ENCODE measurements at regions not wholly inside any gene's neighbourhood (a gene's known extent, or its start where the extent isn't known, plus 50 kb on each side); places are given as distances from the start of the nearest gene placed in this dataset.
"Not testable (repeated sequence)": the region's sequence is repeated elsewhere in the genome, so short reads cannot be mapped to it uniquely, and the experiment has no call there.

GRCh38 chr13:107675847-107676550 is 539.3 kb downstream of the LIG4 start:
- DNase-seq (ENCODE audit: low read depth in 2 of 2), result no peak

DNA sequence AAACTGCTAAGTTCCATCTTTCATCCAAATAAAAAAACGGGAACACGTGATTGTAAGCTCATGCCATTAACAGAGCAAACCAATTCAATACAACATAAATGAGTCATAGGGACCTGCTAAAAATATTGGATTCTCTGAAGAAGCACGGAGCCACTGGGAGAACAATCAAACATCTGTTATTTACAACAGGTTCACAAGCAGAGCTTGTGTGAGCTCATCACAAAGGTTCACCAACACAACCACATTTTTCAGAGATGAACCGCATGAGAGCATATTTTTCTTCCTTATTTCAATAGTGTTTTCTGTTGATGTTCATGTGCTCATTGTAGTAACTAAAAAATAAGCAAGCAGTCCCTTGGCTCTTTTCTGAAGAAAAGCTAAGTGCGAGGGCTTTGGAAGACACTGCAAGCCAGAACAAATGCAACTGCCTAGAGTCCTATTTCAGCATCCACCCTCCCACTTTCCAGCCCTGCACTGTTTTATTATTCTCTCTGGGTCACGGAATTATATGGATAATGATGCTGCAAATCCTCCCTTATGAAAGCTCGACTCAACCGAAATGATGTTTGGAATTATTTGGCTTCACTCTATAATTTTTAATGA is 545.8 kb downstream of the LIG4 start:
- no peak for DNase-seq (ENCODE audit: low read depth in 2 of 2)

- DNase-seq (ENCODE audit: low read depth in 2 of 2), result no peak
Observed at GRCh38 chr13:107665926-107666458, 549.3 kb downstream of the LIG4 start.

DNA sequence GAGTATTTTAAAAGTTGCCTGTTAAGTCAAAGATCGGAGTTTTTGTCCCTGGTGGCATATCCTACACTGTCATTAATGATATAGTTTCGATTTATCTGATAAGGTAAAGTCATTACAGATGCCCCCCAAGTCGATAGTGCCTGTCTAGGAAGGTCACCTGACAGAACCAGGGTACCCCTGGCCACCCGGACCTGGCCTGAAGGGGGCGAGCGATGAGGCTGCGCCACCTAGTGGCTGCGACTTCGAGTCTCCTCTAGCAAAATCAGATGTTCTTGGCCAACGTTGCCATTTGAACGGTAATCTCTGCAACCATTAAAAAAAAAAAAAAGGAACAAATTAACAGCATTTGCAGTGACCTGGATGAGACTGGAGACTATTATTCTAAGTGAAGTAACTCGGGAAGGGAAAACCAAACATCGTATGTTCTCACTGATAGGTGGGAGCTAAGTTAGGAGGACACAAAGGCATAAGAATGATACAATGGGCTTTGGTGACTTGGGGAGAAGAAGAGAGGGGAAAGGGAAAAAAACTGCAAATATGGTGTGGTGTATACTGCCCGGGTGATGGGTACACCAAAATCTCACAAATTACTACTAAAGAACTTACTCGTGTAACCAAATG is 565.1 kb downstream of the LIG4 start:
- DNase-seq (ENCODE audit: low read depth in 2 of 2), result peak in 1 of 2 donors; percentile 1

DNA sequence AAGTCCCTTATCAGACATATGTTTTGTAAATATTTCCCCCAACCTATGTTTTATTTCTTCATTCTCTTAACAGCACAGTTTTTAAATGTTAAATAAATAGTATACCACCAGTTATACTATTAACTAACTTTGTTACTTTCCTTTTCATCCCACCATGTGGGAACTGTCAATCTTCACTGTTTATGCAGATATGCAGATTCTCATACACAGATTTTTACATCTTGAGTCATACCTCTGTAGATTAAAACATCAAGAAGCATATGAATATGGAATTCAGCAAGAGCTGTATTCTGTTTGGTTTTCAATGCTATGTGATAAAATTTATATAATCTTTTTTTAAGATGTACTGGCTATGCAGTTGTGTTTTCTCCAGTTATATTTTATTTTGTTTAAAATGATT is 566.3 kb downstream of the LIG4 start:
- DNase-seq (ENCODE audit: low read depth in 2 of 2), result no peak

DNA sequence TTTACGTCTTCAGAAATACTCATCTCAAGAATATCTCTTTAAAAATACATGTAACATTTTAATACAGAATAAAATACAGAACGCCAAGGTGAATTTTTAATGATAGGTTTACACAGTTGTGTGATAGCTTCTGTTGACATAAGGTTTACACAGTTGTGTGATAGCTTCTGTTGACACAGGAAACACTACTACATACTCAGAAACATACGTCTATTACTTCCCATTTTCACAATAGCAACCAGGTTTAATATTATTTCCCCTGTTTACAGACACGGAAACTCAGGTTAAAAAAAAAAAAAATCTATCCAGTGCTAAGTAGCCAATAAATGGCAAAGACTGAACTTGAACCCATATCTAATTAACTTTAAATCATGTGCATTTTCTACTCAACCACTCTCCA is 571.2 kb downstream of the LIG4 start:
- no peak for DNase-seq (ENCODE audit: low read depth in 2 of 2)

DNA sequence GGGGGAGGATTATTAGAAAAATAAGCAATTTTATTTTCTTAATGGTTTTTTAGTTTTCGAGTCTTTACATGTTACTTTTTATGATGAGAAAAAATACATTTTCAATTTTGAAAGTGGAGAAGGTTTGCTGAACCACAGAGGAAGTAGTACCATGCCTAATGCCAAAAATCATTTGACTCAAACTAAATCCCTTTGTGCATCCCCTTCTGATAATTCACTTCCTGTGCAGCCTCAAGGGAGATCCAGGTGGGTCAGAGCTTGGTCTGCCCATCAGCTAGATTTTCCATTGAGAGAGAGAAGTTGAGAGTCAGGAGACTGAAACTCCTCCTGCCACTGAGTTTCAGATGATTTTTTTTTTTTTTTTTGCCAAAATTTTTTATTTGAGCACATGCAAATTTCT is 571.7 kb downstream of the LIG4 start:
- no peak for DNase-seq (ENCODE audit: low read depth in 2 of 2)

- DNase-seq (ENCODE audit: low read depth in 2 of 2), result no peak
Observed at GRCh38 chr13:107642831-107643230, 572.5 kb downstream of the LIG4 start.

DNA sequence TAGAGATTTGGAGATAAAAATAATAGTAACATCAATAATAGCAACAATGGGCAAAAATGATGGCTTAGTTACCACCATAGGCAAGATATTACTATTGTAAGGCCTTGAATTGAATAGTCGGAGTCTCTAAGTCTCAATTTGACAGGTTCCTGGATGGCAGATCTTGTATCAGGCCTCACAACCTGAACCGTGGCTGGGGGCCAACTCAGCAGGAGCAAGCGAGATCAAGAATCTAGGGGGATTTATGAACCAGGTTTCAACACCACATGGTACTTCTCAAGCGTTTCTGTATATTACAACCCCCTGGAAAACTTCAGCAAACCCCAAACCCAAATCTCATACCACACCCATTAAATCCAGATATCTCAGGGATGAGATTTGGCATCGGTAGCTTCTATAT is 573.8 kb downstream of the LIG4 start:
- no peak for DNase-seq (ENCODE audit: low read depth in 2 of 2)

- DNase-seq (ENCODE audit: low read depth in 2 of 2), result no peak
Observed at GRCh38 chr13:107625648-107626047, 589.7 kb downstream of the LIG4 start.

GRCh38 chr13:107617527-107617926 is 597.8 kb downstream of the LIG4 start:
- DNase-seq (ENCODE audit: low read depth in 2 of 2), result no peak

GRCh38 chr13:107612376-107612775 is 603.0 kb downstream of the LIG4 start:
- DNase-seq (ENCODE audit: low read depth in 2 of 2), result no peak

GRCh38 chr13:107608736-107609135 is 606.6 kb downstream of the LIG4 start:
- DNase-seq (ENCODE audit: low read depth in 2 of 2), result no peak

DNA sequence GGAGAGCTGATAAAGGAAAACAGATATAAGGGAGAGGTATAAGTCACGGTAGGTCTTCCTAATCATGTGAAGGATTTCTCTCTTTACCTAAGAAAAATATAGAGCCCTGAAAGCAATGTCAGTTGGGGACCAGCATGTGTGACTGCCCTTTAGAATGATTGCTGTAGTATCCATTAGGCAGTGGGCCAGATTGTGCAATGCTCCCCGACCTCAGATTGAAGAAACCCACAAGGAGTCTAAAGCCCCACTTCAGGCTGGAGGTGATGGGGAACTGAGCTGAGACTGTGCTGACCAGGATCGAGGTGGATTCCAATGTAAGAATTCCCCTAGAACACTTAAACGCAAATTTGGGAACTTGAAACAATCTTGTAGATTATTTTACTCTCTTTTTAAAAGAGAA is 614.4 kb downstream of the LIG4 start:
- DNase-seq (ENCODE audit: low read depth in 2 of 2), result no peak

- not testable (repeated sequence) for DNase-seq (ENCODE audit: low read depth in 2 of 2)
Observed at GRCh38 chr13:107596306-107596705, 619.0 kb downstream of the LIG4 start.

DNA sequence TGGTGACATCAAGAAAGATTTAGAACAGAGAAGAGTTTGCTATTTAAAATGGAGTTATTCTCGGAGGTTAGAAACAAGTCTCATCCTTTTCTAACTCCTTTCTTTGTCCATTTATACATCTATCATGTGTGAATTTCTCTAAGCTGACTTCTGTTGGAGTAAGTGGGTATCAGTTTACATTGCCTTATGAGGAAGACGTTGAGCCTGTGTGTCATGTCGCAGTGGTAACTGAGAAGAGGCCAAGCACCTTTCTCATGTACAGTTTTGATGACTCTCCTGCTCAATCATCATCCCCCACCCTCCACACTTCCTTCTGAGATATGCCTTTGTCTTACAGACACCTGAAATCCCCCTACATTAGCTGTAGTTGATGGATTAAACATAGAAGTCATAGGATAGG is 624.8 kb downstream of the LIG4 start:
- no peak for DNase-seq (ENCODE audit: low read depth in 2 of 2)

GRCh38 chr13:107587681-107588080 is 627.7 kb downstream of the LIG4 start:
- no peak for DNase-seq (ENCODE audit: low read depth in 2 of 2)

DNA sequence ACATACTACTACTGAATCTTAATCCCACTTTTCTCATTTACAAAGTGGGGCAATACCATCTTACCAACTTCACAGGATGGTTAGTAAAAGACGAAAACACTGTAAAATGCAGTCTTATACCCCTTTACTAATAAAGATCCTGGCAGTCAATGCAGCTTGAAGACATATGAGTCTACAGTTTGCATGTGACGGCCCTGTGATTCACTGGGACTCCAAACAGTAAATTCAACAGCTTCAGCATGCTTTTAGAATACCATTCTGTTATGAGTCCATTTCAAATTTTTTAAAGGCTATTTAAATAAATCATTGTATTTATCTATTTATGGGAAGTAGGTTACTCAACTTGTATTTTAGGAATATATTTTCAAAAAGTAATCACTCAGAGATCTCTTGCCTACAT is 629.1 kb downstream of the LIG4 start:
- DNase-seq (ENCODE audit: low read depth in 2 of 2), result no peak

DNA sequence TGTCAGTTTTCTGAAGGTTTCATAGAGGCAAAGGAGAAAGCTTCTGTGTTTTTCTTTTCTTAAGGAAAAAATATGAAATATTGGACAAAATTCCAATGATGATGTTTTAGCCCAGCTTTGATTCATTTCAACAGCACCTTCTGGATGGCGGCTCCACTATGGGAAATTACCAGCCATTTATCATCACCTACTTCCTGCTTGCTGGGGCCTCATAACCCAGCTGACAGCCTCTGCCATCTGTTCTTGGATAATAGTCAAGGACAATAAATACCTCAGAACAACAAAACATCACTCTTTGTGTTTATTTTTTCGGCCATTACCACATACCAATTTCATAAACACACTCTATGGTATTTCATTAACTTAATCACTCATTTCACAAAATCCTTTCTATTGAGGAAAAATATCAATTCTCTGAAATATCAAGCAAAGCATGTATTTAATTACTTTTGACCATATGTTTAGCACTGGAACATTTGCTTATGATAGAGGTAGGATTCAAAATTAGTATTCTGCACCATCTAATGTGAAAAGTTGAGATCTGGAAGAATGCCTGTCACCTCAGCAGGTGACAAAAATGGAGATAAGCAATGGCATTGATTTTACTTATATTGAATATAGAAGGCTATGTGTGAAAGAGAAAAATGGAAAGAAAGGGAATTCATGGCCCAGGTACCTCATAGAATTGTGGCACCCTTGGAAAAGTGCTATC is 629.7 kb downstream of the LIG4 start:
- DNase-seq (ENCODE audit: low read depth in 2 of 2), result no peak

DNA sequence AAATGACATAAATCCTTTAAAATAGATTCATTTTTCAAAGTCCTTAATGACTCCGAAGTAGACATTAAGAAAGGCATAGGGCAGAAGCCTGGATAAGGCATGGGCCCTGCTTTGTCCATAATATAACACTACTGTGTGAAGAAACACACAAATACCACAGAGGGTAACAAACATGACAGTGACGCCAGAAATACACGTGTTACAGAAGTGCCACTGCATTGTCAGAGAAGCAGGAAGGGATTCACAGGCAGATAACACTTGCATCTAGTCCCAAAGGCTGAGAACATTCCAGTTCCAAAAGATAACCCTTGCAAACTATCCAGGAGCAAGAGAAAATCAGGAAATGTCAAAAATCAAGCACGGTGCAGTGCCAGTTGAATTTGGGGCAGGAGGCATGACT is 633.2 kb downstream of the LIG4 start:
- DNase-seq (ENCODE audit: low read depth in 2 of 2), result no peak

DNA sequence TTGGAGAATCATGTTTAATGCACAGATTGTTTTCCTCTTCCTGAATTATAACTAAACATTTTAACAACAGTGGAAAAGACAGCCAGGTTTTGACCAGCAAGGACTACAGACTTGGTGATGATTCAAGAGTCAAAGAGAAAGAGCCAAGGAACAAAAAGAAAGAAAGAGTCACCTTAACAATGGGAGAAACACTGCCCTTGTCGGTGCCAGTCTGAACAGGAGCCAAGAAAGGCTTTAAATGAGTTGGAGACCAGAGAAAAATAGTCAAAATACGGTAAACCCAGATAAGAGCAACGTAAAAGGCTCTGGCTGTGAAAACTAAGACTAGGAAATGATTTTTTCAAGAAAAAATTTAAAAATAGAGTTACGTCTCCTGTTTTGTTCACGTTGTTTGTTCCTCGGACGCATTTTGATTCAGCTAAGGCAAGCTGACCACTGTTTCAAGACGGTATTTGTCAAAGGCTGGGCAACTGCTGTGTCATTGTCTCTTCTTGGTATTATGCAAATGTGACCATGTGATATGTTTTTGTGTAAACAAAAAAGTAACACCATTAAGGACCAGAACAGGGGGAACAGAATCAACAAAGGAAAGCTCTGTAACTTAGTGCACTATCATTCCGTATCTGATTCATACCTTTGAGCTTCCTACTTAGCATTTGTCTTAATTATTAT is 634.5 kb downstream of the LIG4 start:
- DNase-seq (ENCODE audit: low read depth in 2 of 2), result no peak

- DNase-seq (ENCODE audit: low read depth in 2 of 2), result no peak
Observed at GRCh38 chr13:107576430-107576829, 638.9 kb downstream of the LIG4 start.

Data from stimulated activated CD8-positive, alpha-beta memory T cell treated with anti-CD3 and anti-CD28 coated beads, Interleukin-7, amount 100 ng/mL, for 4 hours (primary cell).